SJSA1 (cell line): ENCODE measurements at regions not wholly inside any gene's neighbourhood (a gene's known extent, or its start where the extent isn't known, plus 50 kb on each side); places are given as distances from the start of the nearest gene placed in this dataset.
"Not testable (repeated sequence)": the region's sequence is repeated elsewhere in the genome, so short reads cannot be mapped to it uniquely, and the experiment has no call there.

ENCODE experiments used
- DNase-seq, 2 experiments: peaks; one replicate each; pipeline ENCODE4 v3.0.0-alpha.2; 2015 to 2020; ENCODE audit warnings: low spot score in 2 of 2, low read depth in 1 of 2
- H3K27ac ChIP-seq: fragments of 250-450 bp; sonication (Bioruptor Pico); 2 replicates; pipeline ENCODE4 v1.5.1; 2020; ENCODE audit warnings: mild to moderate bottlenecking, moderate library complexity
- H3K27me3 ChIP-seq: fragments of 250-450 bp; sonication (Bioruptor Pico); replicated peaks from 2 replicates; pipeline ENCODE4 v1.5.1; 2020; ENCODE audit warnings: mild to moderate bottlenecking, moderate library complexity
- H3K36me3 ChIP-seq: fragments of 250-450 bp; sonication (Bioruptor Pico); 2 replicates; pipeline ENCODE4 v1.5.1; 2020; ENCODE audit warnings: mild to moderate bottlenecking
- H3K4me1 ChIP-seq: fragments of 250-450 bp; sonication (Bioruptor Pico); replicated peaks from 2 replicates; pipeline ENCODE4 v1.6.1; 2021; ENCODE audit warnings: mild to moderate bottlenecking
- H3K4me3 ChIP-seq: fragments of 250-450 bp; sonication (Bioruptor Pico); 2 replicates; pipeline ENCODE4 v1.5.1; 2020; ENCODE audit warnings: mild to moderate bottlenecking
- H3K9me3 ChIP-seq: fragments of 250-450 bp; sonication (Bioruptor Pico); replicated peaks from 2 replicates; pipeline ENCODE4 v1.5.1; 2020; ENCODE audit warnings: mild to moderate bottlenecking

GRCh38 chr5:87541033-87541432 is 128.3 kb upstream of the CCNH start:
- no peaks in the 10 kb centered on the region for H3K27me3 ChIP-seq
- H3K9me3 ChIP-seq, result no peaks in the 10 kb centered on the region
- no peak overlapping the region for H3K4me3 ChIP-seq
- H3K36me3 ChIP-seq, result no peaks in the 10 kb centered on the region
- DNase-seq, result peak in 1 of 2 experiments; percentile 43
- no peaks in the 10 kb centered on the region for H3K4me1 ChIP-seq
- H3K27ac ChIP-seq, result no peak overlapping the region

- no peak overlapping the region for H3K27ac ChIP-seq
- H3K4me3 ChIP-seq, result no peak overlapping the region
- no peak for DNase-seq
- no peaks in the 10 kb centered on the region for H3K36me3 ChIP-seq
- no peaks in the 10 kb centered on the region for H3K9me3 ChIP-seq
- H3K27me3 ChIP-seq, result no peaks in the 10 kb centered on the region
- no peaks in the 10 kb centered on the region for H3K4me1 ChIP-seq
Measured at GRCh38 chr5:87539839-87540238, 127.1 kb upstream of the CCNH start.

- no peaks in the 10 kb centered on the region for H3K4me1 ChIP-seq
- DNase-seq, result no peak
- H3K27ac ChIP-seq, result no peak overlapping the region
- H3K9me3 ChIP-seq, result no peaks in the 10 kb centered on the region
- no peaks in the 10 kb centered on the region for H3K27me3 ChIP-seq
- H3K36me3 ChIP-seq, result no peaks in the 10 kb centered on the region
- no peak overlapping the region for H3K4me3 ChIP-seq
Measured at GRCh38 chr5:87536365-87536764, 123.6 kb upstream of the CCNH start.

- no peaks in the 10 kb centered on the region for H3K4me1 ChIP-seq
- H3K27ac ChIP-seq, result no peak overlapping the region
Measured at GRCh38 chr5:87535706-87536105, 123.0 kb upstream of the CCNH start.

GRCh38 chr5:87529486-87530076 is 116.9 kb upstream of the CCNH start:
- H3K36me3 ChIP-seq, result no peaks in the 10 kb centered on the region
- H3K4me3 ChIP-seq, result no peak overlapping the region
- DNase-seq, result no peak
- H3K27ac ChIP-seq, result no peak overlapping the region
- H3K27me3 ChIP-seq, result no peaks in the 10 kb centered on the region
- no peaks in the 10 kb centered on the region for H3K9me3 ChIP-seq
- no peaks in the 10 kb centered on the region for H3K4me1 ChIP-seq

More at GRCh38 chr5:87535706-87536105, 123.0 kb upstream of the CCNH start:
- no peaks in the 10 kb centered on the region for H3K27me3 ChIP-seq
- no peak overlapping the region for H3K4me3 ChIP-seq
- no peaks in the 10 kb centered on the region for H3K36me3 ChIP-seq
- no peaks in the 10 kb centered on the region for H3K9me3 ChIP-seq
- no peak for DNase-seq

GRCh38 chr5:87526131-87526530 is 113.4 kb upstream of the CCNH start:
- Histone ChIP-seq H3K4me3 (no peak overlapping the region), H3K4me1 (no peaks in the 10 kb centered on the region), H3K36me3 (no peaks in the 10 kb centered on the region), H3K27ac (no peak overlapping the region), H3K9me3 (no peaks in the 10 kb centered on the region), H3K27me3 (no peaks in the 10 kb centered on the region)
- DNase-seq, result no peak

GRCh38 chr5:87524217-87524616 is 111.5 kb upstream of the CCNH start:
- no peak for DNase-seq
- H3K4me3 ChIP-seq, result no peak overlapping the region
- no peaks in the 10 kb centered on the region for H3K4me1 ChIP-seq

GRCh38 chr5:87511778-87512177 is 99.0 kb upstream of the CCNH start:
- H3K36me3 ChIP-seq, H3K27ac ChIP-seq, H3K9me3 ChIP-seq, DNase-seq, H3K4me1 ChIP-seq, H3K27me3 ChIP-seq, H3K4me3 ChIP-seq: not testable (repeated sequence)

More at GRCh38 chr5:87524217-87524616, 111.5 kb upstream of the CCNH start:
- no peaks in the 10 kb centered on the region for H3K9me3 ChIP-seq
- H3K36me3 ChIP-seq, result no peaks in the 10 kb centered on the region
- H3K27me3 ChIP-seq, result no peaks in the 10 kb centered on the region
- no peak overlapping the region for H3K27ac ChIP-seq

GRCh38 chr5:87503004-87503403 is 90.3 kb upstream of the CCNH start:
- H3K27ac ChIP-seq, result no peak overlapping the region
- H3K36me3 ChIP-seq, result no peaks in the 10 kb centered on the region
- no peaks in the 10 kb centered on the region for H3K27me3 ChIP-seq
- no peak overlapping the region for H3K4me3 ChIP-seq
- DNase-seq, result no peak
- no peaks in the 10 kb centered on the region for H3K9me3 ChIP-seq
- H3K4me1 ChIP-seq, result no peaks in the 10 kb centered on the region

GRCh38 chr5:87499478-87500410 is 87.0 kb upstream of the CCNH start:
- no peak overlapping the region for H3K27ac ChIP-seq
- no peaks in the 10 kb centered on the region for H3K4me1 ChIP-seq
- no peaks in the 10 kb centered on the region for H3K36me3 ChIP-seq
- DNase-seq, result no peak
- no peaks in the 10 kb centered on the region for H3K27me3 ChIP-seq
- no peaks in the 10 kb centered on the region; the same call in 1 of the 2 replicates for H3K9me3 ChIP-seq
- no peak overlapping the region for H3K4me3 ChIP-seq
